ENCODE measurements at regions not wholly inside any gene's neighbourhood (a gene's known extent, or its start where the extent isn't known, plus 50 kb on each side); places are given as distances from the start of the nearest gene placed in this dataset.

DNA sequence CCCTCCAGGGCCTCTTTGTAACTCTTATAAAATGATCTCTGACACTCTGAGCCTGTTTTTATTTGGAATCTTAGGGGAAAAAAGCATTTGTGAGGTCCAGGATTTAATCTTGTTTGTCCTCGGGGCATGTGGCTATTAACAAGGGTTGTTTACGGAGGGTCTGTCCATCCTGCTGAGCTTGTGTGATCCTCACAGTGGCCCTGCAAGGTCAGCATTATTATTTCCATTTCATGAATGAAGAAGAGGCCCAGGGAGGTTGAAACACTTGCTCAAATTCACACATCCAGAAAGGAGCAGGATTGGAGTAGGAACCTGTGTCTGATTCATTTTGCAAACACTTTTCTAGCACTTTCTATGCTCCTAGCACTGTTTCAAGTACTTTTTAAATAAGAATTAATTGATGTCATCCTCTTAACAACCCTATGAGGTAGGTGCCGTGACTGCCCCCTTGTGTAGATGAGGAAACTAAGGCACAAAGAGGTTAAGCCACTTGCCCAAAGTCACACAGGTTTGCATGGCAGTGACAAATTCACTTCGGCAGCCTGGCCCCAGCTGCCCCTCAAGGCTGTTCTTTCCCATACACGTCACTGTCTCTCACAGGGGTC is 178.9 kb downstream of the MIS18A start:
- DNase-seq (ENCODE audit: low spot score), result no peak
- CTCF ChIA-PET, result no interaction called here

DNA sequence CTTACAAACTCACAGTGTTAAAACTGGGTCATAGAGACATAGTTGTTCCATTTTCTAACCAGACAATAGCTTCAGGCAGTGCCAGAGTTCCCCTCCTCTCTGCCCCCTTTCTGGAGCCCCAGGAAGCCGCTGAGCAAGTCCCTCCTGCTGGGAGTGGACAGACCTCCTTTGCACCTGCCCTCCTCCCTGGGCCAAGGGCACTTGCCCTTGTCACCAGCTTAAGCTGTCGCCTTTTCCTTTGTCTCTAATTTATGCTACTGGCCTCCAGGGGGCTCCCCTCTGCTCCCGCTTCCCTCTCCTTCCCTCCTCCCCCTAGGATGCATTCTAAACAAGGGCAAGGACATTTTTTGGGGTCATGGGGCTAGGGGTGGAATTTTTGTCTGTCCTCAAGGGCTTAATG is 182.4 kb downstream of the MIS18A start:
- TF ChIP-seq, protein P1, sequence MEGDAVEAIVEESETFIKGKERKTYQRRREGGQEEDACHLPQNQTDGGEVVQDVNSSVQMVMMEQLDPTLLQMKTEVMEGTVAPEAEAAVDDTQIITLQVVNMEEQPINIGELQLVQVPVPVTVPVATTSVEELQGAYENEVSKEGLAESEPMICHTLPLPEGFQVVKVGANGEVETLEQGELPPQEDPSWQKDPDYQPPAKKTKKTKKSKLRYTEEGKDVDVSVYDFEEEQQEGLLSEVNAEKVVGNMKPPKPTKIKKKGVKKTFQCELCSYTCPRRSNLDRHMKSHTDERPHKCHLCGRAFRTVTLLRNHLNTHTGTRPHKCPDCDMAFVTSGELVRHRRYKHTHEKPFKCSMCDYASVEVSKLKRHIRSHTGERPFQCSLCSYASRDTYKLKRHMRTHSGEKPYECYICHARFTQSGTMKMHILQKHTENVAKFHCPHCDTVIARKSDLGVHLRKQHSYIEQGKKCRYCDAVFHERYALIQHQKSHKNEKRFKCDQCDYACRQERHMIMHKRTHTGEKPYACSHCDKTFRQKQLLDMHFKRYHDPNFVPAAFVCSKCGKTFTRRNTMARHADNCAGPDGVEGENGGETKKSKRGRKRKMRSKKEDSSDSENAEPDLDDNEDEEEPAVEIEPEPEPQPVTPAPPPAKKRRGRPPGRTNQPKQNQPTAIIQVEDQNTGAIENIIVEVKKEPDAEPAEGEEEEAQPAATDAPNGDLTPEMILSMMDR (conservative IDR thresholded peaks at IDR 0.05; ENCODE audit: low read depth), result no peak
- ChIA-PET CTCF (interaction anchor here (0.6 to 0.8 kb wide), 3 partner anchors 199 to 316 kb away, joined by 3 to 4 read pairs (median 4); no protein-coding TSS in a partner anchor), POLR2A (ENCODE audit: low non-redundant PET) (no interaction called here)
- H3K27ac ChIP-seq, result no peak overlapping the region
- no peak for DNase-seq (ENCODE audit: low spot score)

More for the DNA sequence above, 178.9 kb downstream of the MIS18A start:
- H3K27ac ChIP-seq, result no peak overlapping the region
- TF ChIP-seq, protein P1 (conservative IDR thresholded peaks at IDR 0.05; ENCODE audit: low read depth), result no peak
- POLR2A ChIA-PET (ENCODE audit: low non-redundant PET), result no interaction called here

DNA sequence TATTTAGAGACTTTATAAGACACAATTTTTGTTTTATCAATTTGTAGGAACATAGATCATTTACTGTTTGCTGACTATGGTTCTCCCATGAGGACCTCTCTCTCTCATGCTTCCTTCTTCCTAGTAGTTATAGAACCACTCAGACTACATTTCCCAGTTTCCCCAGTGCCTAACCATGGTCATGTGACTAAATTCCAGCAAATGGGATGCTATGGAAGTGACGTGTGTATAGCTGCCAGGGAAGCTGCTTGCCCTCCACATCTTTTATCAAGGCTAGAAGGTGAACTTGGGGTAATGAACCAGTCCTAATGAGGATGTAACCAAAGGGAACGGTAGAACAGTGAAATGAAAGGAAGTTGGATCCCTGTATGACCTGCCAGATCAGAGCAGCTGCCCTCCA is 184.0 kb downstream of the MIS18A start:
- no peak overlapping the region for H3K27ac ChIP-seq
- POLR2A ChIA-PET (ENCODE audit: low non-redundant PET), result no interaction called here
- CTCF ChIA-PET, result interaction anchor here (0.6 to 0.7 kb wide), 2 partner anchors 171 to 514 kb away, joined by 3 read pairs; no protein-coding TSS in a partner anchor
- TF ChIP-seq, protein P1 (conservative IDR thresholded peaks at IDR 0.05; ENCODE audit: low read depth), result no peak
- no peak for DNase-seq (ENCODE audit: low spot score)

DNA sequence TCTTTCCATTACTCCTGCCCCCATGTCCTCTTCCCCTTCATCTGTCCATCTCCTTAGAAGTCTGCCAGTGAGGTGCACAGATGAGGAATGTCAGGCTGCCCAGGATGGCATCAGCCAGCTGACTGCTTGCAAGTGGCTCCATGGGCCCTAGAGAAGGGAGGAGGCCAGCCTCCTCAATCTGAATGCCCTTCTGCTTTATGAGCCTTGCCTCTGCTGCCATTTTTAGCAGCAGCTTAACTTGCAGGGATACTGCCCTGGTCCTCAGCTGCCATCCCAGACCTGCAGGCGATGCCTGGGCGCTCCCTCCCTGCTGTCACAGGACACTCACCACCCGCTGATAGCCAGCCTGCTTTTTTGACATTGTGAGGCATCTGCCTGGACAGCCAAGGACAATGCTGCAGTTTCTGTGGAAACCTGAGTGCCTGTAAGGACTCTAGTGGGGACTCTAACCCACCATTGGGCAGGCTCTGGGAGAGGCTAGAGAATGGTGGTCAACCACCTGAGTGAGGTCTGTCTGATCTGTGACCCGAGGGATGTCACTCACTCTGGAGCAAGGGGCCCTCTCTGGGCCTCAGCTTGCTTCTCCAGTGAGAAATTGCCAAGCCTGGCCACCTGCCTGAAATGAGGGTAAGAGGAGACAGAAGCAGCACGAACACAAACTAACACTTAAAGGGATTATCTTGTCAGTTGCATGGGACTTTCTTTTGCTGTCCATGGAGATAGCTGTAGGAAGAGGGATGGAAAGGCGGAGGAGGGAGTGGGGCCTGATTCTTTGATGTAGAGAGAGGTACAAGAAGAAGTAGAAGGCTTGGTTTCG is 185.0 kb downstream of the MIS18A start:
- no peak overlapping the region for H3K27ac ChIP-seq
- DNase-seq (ENCODE audit: low spot score), result no peak
- TF ChIP-seq, protein P1 (conservative IDR thresholded peaks at IDR 0.05; ENCODE audit: low read depth), result no peak
- ChIA-PET POLR2A (ENCODE audit: low non-redundant PET) (no interaction called here), CTCF (no interaction called here)

DNA sequence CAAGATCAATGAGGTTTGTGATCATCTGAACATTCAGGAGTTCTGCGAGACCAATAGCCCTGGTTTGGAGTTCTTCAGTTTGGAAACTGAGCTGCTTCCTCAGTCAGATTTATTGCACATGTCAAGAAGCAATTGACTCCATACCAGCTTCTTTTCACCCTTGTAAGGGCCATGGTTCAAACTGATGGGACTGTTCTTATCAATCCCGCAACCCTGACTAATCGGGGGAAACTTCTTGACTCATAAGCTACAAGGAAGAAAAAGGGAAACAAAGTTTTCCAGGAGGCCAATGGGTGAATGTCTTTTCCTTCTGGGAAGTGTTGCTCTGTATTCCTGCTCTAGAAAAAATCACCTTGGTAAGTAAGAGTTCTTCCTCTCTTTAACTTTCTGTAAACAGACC is 187.9 kb downstream of the MIS18A start:
- TF ChIP-seq, protein P1 (conservative IDR thresholded peaks at IDR 0.05; ENCODE audit: low read depth), result no peak
- CTCF ChIA-PET, result interaction anchor here (0.6 kb wide), 2 partner anchors 11 to 255 kb away, joined by 3 read pairs; no protein-coding TSS in a partner anchor
- no peak for DNase-seq (ENCODE audit: low spot score)
- no peak overlapping the region for H3K27ac ChIP-seq
- POLR2A ChIA-PET (ENCODE audit: low non-redundant PET), result interaction anchor here (0.7 kb wide), 1 partner anchor 15 kb away, joined by 4 read pairs; no protein-coding TSS in a partner anchor

DNA sequence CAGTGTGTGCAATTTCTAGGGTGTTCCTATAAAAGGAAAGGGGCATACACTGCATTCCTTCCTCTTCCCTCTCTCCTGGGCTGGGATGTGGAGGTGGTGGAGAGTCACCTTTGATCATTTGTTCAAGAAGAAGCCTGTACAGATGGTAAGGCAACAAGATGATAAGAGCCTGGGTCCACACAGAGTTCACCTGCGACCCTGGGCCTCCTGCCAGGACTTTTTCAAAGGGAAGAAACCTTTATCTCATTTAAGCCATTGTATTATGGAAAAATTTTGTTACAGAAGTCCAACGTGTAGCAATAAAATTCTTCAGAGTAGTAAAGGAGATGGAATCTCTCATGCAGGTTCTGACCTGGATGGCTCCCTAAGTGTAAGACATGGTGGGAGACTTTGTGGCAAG is 189.1 kb downstream of the MIS18A start:
- no peak for DNase-seq (ENCODE audit: low spot score)
- H3K27ac ChIP-seq, result no peak overlapping the region
- POLR2A ChIA-PET (ENCODE audit: low non-redundant PET), result no interaction called here
- CTCF ChIA-PET, result no interaction called here
- TF ChIP-seq, protein P1 (conservative IDR thresholded peaks at IDR 0.05; ENCODE audit: low read depth), result no peak

All from RWPE1 (cell line).